Fibroblast of villous mesenchyme (primary cell): ENCODE measurements at regions not wholly inside any gene's neighbourhood (a gene's known extent, or its start where the extent isn't known, plus 50 kb on each side); places are given as distances from the start of the nearest gene placed in this dataset.

ENCODE experiments used
- DNase-seq: peaks from one replicate; pipeline ENCODE4 v3.0.0-alpha.2; 2010; ENCODE audit warnings: low read depth
- H3K4me3 ChIP-seq: 2 replicates; pipeline ENCODE4 v1.5.1; 2011; ENCODE audit warnings: low read depth, mild to moderate bottlenecking, low read length
- CTCF ChIP-seq: IDR thresholded peaks from 2 replicates; pipeline ENCODE4 v1.5.1; 2012; ENCODE audit warnings: low read depth, mild to moderate bottlenecking, low read length; ENCODE audit not compliant: insufficient read depth

- DNase-seq = no peak
- TF ChIP-seq CTCF = no peak
- H3K4me3 ChIP-seq = no peak overlapping the region
Observed at GRCh38 chr9:106082621-106083020, 388.3 kb downstream of the TMEM38B start.

- DNase-seq = no peak
- no peak overlapping the region for H3K4me3 ChIP-seq
- no peak for TF ChIP-seq CTCF
Observed at GRCh38 chr9:106084702-106085101, 390.4 kb downstream of the TMEM38B start.

- DNase-seq = no peak
- no peak for TF ChIP-seq CTCF
- no peak overlapping the region for H3K4me3 ChIP-seq
Observed at GRCh38 chr9:106085479-106085878, 391.1 kb downstream of the TMEM38B start.

- no peak for TF ChIP-seq CTCF
- no peak overlapping the region for H3K4me3 ChIP-seq
- DNase-seq = no peak
Observed at GRCh38 chr9:106092083-106092482, 397.7 kb downstream of the TMEM38B start.

- no peak overlapping the region for H3K4me3 ChIP-seq
- TF ChIP-seq CTCF = no peak
Observed at GRCh38 chr9:106102821-106103220, 408.5 kb downstream of the TMEM38B start.

GRCh38 chr9:106104887-106105286, 410.5 kb downstream of the TMEM38B start:
- H3K4me3 ChIP-seq = no peak overlapping the region
- no peak for DNase-seq
- no peak for TF ChIP-seq CTCF

More at GRCh38 chr9:106102821-106103220, 408.5 kb downstream of the TMEM38B start:
- DNase-seq = no peak

GRCh38 chr9:106106396-106106795, 412.1 kb downstream of the TMEM38B start:
- H3K4me3 ChIP-seq = no peak overlapping the region
- no peak for DNase-seq
- TF ChIP-seq CTCF = no peak
